ENCODE measurements at regions not wholly inside any gene's neighbourhood (a gene's known extent, or its start where the extent isn't known, plus 50 kb on each side); places are given as distances from the start of the nearest gene placed in this dataset.

DNA sequence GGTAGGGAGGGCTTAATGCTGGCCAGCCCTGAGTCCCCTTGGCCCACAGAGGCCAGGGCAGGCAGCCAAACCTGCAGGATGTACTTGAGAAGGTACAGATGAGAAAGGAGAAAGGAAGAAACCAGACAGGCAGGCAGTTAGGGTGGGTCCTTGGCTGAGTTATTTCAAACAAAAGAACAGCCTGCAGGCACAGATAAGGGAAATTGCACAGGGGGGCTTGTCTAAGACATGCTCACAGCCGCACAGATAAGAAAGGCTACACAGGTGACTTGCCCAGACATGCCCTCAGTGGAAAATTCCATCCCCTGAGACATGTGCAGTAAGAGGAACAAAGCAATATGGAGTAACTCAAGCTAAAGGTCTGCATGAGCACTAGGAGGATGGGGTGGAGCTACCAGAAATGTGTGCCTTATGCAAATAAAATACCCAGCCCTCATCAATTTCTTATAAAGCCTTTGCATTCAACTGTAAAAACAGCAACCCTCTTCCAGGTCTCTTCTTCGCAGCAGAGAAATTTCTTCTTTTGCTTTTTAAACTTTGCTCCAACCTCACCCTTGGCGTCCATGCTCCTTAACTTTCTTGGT is 158.2 kb upstream of the RGS6 start (continued):
- TF ChIP-seq, protein P1, sequence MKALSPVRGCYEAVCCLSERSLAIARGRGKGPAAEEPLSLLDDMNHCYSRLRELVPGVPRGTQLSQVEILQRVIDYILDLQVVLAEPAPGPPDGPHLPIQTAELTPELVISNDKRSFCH (CRISPR knock-in tag; IDR thresholded peaks at IDR 0.05), result no peak
- TF ChIP-seq, protein P1 (tag; IDR thresholded peaks at IDR 0.05), result no peak
- TF ChIP-seq CBFA2T3 (IDR thresholded peaks at IDR 0.05) (peak; percentile 62), FOXA3 (CRISPR knock-in tag; conservative IDR thresholded peaks at IDR 0.05 in 1 of 2, IDR thresholded peaks at IDR 0.05 in 1 of 2) (no peak), NR4A1 (CRISPR knock-in tag; IDR thresholded peaks at IDR 0.05) (no peak), NR4A1 (tag; IDR thresholded peaks at IDR 0.05) (peak; percentile 60; the same call in 1 of the 2 replicates), NONO (IDR thresholded peaks at IDR 0.05; ENCODE audit: low read depth in 2 of 2, low read length in 1 of 2) (no peak), ZNF696 (CRISPR knock-in tag; conservative IDR thresholded peaks at IDR 0.05) (no peak), ZNF699 (CRISPR knock-in tag; IDR thresholded peaks at IDR 0.05; ENCODE audit: insufficient replicate concordance) (no peak), ARID1B (IDR thresholded peaks at IDR 0.05) (0 out of 2 replicates have a peak, but pooled peaks have one; percentile 19)
- TF ChIP-seq, protein P2, sequence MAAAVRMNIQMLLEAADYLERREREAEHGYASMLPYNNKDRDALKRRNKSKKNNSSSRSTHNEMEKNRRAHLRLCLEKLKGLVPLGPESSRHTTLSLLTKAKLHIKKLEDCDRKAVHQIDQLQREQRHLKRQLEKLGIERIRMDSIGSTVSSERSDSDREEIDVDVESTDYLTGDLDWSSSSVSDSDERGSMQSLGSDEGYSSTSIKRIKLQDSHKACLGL (CRISPR knock-in tag; IDR thresholded peaks at IDR 0.05; ENCODE audit: borderline replicate concordance, poor library complexity, severe bottlenecking), result no peak
- TF ChIP-seq, protein P3, sequence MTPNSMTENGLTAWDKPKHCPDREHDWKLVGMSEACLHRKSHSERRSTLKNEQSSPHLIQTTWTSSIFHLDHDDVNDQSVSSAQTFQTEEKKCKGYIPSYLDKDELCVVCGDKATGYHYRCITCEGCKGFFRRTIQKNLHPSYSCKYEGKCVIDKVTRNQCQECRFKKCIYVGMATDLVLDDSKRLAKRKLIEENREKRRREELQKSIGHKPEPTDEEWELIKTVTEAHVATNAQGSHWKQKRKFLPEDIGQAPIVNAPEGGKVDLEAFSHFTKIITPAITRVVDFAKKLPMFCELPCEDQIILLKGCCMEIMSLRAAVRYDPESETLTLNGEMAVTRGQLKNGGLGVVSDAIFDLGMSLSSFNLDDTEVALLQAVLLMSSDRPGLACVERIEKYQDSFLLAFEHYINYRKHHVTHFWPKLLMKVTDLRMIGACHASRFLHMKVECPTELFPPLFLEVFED (CRISPR knock-in tag; conservative IDR thresholded peaks at IDR 0.05), result no peak
- TF ChIP-seq, protein P4, sequence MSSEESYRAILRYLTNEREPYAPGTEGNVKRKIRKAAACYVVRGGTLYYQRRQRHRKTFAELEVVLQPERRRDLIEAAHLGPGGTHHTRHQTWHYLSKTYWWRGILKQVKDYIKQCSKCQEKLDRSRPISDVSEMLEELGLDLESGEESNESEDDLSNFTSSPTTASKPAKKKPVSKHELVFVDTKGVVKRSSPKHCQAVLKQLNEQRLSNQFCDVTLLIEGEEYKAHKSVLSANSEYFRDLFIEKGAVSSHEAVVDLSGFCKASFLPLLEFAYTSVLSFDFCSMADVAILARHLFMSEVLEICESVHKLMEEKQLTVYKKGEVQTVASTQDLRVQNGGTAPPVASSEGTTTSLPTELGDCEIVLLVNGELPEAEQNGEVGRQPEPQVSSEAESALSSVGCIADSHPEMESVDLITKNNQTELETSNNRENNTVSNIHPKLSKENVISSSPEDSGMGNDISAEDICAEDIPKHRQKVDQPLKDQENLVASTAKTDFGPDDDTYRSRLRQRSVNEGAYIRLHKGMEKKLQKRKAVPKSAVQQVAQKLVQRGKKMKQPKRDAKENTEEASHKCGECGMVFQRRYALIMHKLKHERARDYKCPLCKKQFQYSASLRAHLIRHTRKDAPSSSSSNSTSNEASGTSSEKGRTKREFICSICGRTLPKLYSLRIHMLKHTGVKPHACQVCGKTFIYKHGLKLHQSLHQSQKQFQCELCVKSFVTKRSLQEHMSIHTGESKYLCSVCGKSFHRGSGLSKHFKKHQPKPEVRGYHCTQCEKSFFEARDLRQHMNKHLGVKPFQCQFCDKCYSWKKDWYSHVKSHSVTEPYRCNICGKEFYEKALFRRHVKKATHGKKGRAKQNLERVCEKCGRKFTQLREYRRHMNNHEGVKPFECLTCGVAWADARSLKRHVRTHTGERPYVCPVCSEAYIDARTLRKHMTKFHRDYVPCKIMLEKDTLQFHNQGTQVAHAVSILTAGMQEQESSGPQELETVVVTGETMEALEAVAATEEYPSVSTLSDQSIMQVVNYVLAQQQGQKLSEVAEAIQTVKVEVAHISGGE (CRISPR knock-in tag; IDR thresholded peaks at IDR 0.05), result no peak
- TF ChIP-seq, protein P5, sequence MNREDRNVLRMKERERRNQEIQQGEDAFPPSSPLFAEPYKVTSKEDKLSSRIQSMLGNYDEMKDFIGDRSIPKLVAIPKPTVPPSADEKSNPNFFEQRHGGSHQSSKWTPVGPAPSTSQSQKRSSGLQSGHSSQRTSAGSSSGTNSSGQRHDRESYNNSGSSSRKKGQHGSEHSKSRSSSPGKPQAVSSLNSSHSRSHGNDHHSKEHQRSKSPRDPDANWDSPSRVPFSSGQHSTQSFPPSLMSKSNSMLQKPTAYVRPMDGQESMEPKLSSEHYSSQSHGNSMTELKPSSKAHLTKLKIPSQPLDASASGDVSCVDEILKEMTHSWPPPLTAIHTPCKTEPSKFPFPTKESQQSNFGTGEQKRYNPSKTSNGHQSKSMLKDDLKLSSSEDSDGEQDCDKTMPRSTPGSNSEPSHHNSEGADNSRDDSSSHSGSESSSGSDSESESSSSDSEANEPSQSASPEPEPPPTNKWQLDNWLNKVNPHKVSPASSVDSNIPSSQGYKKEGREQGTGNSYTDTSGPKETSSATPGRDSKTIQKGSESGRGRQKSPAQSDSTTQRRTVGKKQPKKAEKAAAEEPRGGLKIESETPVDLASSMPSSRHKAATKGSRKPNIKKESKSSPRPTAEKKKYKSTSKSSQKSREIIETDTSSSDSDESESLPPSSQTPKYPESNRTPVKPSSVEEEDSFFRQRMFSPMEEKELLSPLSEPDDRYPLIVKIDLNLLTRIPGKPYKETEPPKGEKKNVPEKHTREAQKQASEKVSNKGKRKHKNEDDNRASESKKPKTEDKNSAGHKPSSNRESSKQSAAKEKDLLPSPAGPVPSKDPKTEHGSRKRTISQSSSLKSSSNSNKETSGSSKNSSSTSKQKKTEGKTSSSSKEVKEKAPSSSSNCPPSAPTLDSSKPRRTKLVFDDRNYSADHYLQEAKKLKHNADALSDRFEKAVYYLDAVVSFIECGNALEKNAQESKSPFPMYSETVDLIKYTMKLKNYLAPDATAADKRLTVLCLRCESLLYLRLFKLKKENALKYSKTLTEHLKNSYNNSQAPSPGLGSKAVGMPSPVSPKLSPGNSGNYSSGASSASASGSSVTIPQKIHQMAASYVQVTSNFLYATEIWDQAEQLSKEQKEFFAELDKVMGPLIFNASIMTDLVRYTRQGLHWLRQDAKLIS (CRISPR knock-in tag; IDR thresholded peaks at IDR 0.05), result no peak

Data from K562 (cell line).